GF-D8 (cell line): ENCODE measurements at regions not wholly inside any gene's neighbourhood (a gene's known extent, or its start where the extent isn't known, plus 50 kb on each side); places are given as distances from the start of the nearest gene placed in this dataset.

Experiments used
- DNase-seq: peaks from one replicate; lab custom pipeline; 2025; lab: John Stamatoyannopoulos, UW

DNA sequence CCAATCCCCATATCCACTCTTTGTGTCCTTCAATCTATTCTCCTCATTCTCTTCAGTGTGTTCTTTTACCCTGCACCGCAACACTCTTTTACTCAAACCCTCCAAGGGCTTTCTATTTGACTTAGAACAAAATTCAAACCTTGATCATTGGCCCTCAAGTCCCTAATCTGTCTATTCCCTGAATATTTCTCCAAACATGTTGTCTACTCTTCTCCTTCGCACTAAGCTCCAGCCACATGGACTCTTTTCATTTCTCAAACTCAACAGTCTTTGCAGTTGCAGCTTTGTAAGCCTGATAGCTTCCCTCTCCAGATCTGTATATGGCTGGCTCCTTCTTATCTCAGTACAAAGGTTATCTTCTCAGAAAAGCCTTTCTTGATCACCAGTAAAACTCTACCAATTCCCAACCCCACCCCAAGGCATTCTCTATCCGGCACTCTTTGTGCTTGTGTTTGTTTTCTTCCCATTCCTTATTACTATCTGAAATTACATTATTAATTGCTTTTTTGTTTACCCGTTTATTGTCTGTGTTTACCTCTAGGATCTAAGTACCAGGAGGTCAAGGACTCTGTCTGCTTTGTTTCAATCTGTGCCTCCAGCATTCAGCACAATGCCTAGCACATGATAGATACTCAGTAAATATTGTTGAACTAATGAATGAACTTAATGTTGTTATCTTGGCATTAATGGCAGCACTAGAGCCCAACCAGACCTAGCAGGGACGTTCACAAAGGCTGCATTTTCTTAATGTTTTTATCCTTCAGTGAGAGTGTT, 147.4 kb downstream of the BBOX1 start:
- no peak for DNase-seq

DNA sequence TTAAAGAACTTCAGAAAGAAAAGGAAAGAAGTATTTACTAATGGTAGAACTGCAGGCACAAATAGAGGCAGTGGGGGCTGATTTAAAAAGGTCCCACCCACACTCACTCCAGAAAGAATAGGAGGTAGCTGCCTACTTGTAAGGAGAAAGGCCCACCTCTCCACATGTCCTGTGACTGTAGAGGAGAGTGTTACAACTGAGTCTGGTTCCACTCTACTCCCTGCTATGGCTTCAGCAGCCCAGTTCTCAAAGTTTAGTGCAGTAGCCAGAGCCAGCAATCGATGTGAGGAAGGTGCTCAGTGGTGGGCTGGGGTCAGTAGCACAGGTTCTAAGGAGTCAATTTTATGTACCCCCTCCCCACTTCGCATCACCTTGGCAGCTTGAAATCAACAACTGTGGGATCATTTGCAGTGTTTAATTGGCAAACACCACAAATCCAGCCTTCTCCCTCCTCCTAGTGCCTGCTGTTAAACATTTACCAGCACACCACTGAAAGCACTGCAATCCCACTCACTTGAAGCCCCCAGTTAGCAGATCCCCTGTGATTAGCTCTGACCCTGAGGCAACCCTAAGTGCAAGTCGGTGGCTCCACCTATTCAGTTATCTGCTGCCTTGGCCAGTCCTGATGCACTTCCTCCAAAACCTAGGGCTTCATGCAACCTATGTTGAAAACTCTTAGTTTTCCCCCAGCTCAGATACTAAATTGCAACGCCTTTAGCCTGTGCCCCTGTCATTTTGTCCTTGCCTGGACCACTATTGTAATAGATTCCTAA, 146.6 kb downstream of the BBOX1 start:
- DNase-seq: no peak

DNA sequence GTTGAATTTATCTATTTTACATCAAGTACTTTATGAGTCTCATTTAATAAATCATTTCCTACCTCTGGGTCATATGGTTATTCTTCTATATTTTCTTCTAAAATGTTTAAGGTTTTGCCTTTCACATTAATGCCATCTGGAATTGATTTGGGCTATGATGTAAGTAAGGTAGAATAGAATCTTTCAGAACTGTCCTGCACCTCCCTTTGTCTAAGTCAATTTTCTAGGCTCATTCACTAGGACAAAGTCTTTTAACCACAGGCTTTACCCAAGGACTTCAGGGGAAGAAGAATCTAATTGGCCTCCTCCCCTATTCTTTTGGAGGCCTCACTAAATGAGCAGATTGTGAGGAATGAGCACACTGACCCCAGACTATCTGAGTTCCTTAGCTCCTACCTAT, 146.0 kb downstream of the BBOX1 start:
- no peak for DNase-seq

DNA sequence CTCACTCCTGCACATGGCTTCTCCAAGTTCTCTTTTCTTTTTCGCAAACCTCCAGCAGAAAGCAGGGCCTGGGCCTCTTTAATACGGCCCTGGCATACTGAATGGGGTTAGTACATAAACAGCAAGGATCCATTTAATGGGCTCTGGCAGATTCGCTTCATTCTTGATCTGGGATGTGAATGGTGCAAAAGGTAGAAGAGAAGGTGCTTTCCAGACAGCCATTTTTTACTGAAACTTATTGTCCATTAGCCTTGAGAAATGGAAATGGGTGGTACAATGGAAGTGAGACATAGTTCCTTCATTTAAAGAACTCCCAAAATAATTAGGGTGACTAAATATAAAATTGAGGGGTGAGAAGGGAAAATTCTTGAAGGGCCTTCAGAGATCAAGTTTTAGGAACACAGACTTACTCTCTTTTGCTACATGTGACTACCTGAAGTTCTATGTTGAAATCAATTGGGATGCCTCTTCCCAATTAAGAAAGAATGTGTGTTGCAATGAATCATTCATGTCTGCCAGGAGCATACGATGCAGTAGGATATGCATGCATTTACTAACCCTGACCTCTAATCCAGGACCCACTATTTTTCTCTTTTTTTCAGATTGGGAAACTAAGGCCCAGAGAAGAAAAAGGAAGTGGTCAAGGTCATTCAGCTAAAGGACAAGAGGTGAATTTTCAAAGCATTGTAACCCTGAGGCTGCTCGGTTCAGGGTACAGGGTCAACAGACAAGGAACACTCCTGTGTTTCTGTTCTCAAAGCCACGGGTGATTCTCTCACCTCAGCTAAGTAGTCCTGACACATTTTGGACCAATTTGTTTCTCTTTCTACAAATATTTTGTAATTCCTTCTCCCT, 144.1 kb downstream of the BBOX1 start:
- DNase-seq: no peak

DNA sequence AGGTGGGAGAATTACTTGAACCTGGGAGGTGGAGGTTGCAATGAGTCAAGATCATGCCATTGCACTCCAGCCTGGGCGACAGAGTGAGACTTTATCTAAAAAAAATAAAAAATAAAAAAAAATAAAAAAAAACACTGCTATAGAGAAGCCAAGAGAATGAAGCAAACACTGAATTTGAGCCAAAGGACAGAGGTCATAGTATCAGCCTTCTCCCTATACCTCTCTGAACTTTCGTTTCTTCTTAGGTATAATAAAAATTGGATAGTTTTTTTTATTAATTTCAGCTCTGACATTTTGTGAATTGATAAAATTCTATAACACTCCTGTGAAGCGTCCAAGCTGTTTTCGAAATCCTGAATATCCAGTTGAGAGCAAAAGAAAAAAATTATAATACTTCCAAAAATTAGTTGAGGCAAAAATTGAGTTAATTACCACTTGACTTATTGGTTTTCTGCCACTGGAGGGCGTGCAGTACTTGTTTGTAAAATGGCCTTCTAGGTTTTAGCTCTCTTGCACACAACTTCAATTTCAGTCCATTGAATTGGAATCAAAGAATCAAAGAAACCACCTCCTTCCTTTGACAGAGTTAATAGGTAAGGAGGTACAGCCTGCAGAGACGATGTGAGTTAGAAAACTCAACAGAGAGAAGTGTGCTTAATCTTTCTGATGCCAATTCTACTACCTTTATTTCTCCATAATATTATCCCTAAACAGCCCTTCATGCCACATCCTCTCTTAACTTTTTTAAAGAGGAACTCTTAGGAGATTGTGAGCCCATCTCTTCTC, 143.2 kb downstream of the BBOX1 start:
- DNase-seq: peak; percentile 1

DNA sequence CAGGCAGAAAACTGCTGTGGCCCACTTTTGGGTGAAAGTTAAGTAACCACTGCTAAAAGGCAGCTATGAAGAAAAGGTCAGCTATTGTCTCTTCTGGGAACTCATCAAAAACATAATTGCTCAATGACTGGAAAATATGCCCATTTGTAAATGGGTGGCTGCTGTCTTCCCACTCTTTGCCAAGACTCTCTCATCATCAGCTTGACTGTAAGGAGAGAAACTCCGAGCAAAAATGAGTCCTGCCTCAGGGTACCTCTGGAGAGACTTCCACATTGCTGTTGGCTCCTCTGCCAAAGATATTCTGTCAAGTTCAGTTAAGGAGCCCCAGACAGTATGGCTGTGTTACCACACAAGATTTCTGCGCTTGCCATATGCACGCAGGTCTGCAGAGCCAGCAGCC, 138.7 kb downstream of the BBOX1 start:
- no peak for DNase-seq

DNA sequence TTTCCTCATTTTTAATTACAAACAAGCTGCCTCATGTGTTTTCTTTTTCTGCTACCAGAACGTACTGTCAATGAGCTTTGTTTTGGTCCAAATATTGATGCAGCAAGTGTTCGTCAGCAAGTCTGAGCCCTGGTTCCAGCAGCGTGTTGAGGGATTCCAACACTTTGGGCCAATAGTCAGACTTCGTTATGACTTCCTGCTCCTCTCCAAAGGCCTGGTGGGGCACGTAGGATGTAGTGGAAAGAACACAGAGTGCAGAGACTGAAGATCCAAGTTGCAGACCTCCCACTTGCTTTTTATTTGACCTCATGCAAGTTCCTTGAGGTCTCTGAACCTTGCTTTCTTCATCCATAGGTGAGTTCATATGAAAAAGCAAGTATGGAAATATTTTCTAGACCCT, 138.2 kb downstream of the BBOX1 start:
- no peak for DNase-seq
